GM18517 (cell line): ENCODE measurements at regions not wholly inside any gene's neighbourhood (a gene's known extent, or its start where the extent isn't known, plus 50 kb on each side); places are given as distances from the start of the nearest gene placed in this dataset.
"Not testable (repeated sequence)": the region's sequence is repeated elsewhere in the genome, so short reads cannot be mapped to it uniquely, and the experiment has no call there.

Experiments used
- ATAC-seq: cut with Tn5 transposase; IDR thresholded peaks from one replicate; pipeline ENCODE4 v1.9.1; 2021; ENCODE audit warnings: mild to moderate bottlenecking, moderate library complexity; ENCODE audit not compliant: unreplicated experiment

GRCh38 chr2:38454081-38454480 lies 77.0 kb upstream of the ATL2 start:
- no peak for ATAC-seq

- not testable (repeated sequence) for ATAC-seq
Observed at GRCh38 chr2:38451778-38452177, 74.7 kb upstream of the ATL2 start.

GRCh38 chr2:38450509-38450908 lies 73.4 kb upstream of the ATL2 start:
- ATAC-seq, result no peak

- ATAC-seq, result no peak
Observed at GRCh38 chr2:38448692-38449410, 71.8 kb upstream of the ATL2 start.

- ATAC-seq, result no peak
Observed at GRCh38 chr2:38446906-38447561, 70.0 kb upstream of the ATL2 start.

GRCh38 chr2:38446418-38446817 lies 69.3 kb upstream of the ATL2 start:
- no peak for ATAC-seq

GRCh38 chr2:38444247-38444646 lies 67.2 kb upstream of the ATL2 start:
- ATAC-seq, result no peak

- no peak for ATAC-seq
Observed at GRCh38 chr2:38442643-38443541, 65.8 kb upstream of the ATL2 start.

GRCh38 chr2:38441346-38441745 lies 64.3 kb upstream of the ATL2 start:
- ATAC-seq, result no peak

GRCh38 chr2:38440655-38441054 lies 63.6 kb upstream of the ATL2 start:
- ATAC-seq, result no peak

- ATAC-seq, result no peak
Observed at GRCh38 chr2:38439863-38440262, 62.8 kb upstream of the ATL2 start.

GRCh38 chr2:38438883-38439612 lies 62.0 kb upstream of the ATL2 start:
- ATAC-seq, result peak; percentile 65

- no peak for ATAC-seq
Observed at GRCh38 chr2:38438133-38438882, 61.2 kb upstream of the ATL2 start.

- ATAC-seq, result no peak
Observed at GRCh38 chr2:38436227-38436664, 59.2 kb upstream of the ATL2 start.

- no peak for ATAC-seq
Observed at GRCh38 chr2:38435775-38436174, 58.7 kb upstream of the ATL2 start.

GRCh38 chr2:38434595-38434994 lies 57.5 kb upstream of the ATL2 start:
- ATAC-seq, result no peak

- ATAC-seq, result no peak
Observed at GRCh38 chr2:38433607-38433975, 56.5 kb upstream of the ATL2 start.

GRCh38 chr2:38432820-38433606 lies 55.9 kb upstream of the ATL2 start:
- ATAC-seq, result no peak

GRCh38 chr2:38430597-38431207 lies 53.6 kb upstream of the ATL2 start:
- ATAC-seq, result no peak
